GM23248 (cell line): ENCODE measurements at regions not wholly inside any gene's neighbourhood (a gene's known extent, or its start where the extent isn't known, plus 50 kb on each side); places are given as distances from the start of the nearest gene placed in this dataset.
A peak's percentile ranks its signal among the peaks of the same experiment; 100 is the strongest.

ENCODE experiments used
- DNase-seq: peaks from one replicate; pipeline ENCODE4 v3.0.0-alpha.2; 2015
- H2AFZ ChIP-seq: fragments of 200-600 bp; sonication (generic); 2 replicates; pipeline ENCODE4 v1.6.1; 2016; ENCODE audit warnings: antibody characterized with exemption
- H3F3A ChIP-seq: fragments of 200-600 bp; sonication (generic); 2 replicates; pipeline ENCODE4 v1.6.1; 2016; ENCODE audit warnings: mild to moderate bottlenecking, antibody characterized with exemption, mixed run types; ENCODE audit not compliant: insufficient read depth
- H3K27ac ChIP-seq: fragments of 200-600 bp; sonication (generic); 2 replicates; pipeline ENCODE4 v1.5.1; 2016; ENCODE audit warnings: mild to moderate bottlenecking
- H3K27me3 ChIP-seq: fragments of 200-600 bp; sonication (generic); replicated peaks from 2 replicates; pipeline ENCODE4 v1.6.1; 2016; ENCODE audit warnings: mild to moderate bottlenecking; ENCODE audit not compliant: insufficient read depth
- H3K36me3 ChIP-seq: fragments of 200-600 bp; sonication (generic); 2 replicates; pipeline ENCODE4 v1.6.1; 2016; ENCODE audit warnings: low read depth, mild to moderate bottlenecking
- H3K4me1 ChIP-seq: fragments of 200-600 bp; sonication (generic); 2 replicates; pipeline ENCODE4 v1.6.1; 2016; ENCODE audit warnings: mild to moderate bottlenecking; ENCODE audit not compliant: insufficient read depth
- H3K4me2 ChIP-seq: fragments of 200-600 bp; sonication (generic); one replicate; pipeline ENCODE4 v1.6.1; 2016; ENCODE audit warnings: mild to moderate bottlenecking; ENCODE audit not compliant: unreplicated experiment
- H3K4me3 ChIP-seq: fragments of 200-600 bp; sonication (generic); 2 replicates; pipeline ENCODE4 v1.5.1; 2016; ENCODE audit warnings: mild to moderate bottlenecking
- H3K79me2 ChIP-seq: fragments of 200-600 bp; sonication (generic); 2 replicates; pipeline ENCODE4 v1.6.1; 2016; ENCODE audit warnings: mild to moderate bottlenecking; ENCODE audit not compliant: insufficient read depth
- H3K9ac ChIP-seq: fragments of 200-600 bp; sonication (generic); 2 replicates; pipeline ENCODE4 v1.6.1; 2016; ENCODE audit warnings: mild to moderate bottlenecking
- H3K9me2 ChIP-seq: fragments of 200-600 bp; sonication (generic); 2 replicates; pipeline ENCODE4 v1.6.1; 2016; ENCODE audit warnings: mixed run types, mild to moderate bottlenecking, moderate library complexity; ENCODE audit not compliant: insufficient read depth
- H3K9me3 ChIP-seq: fragments of 200-600 bp; sonication (generic); one replicate; pipeline ENCODE4 v1.6.1; 2017; ENCODE audit warnings: low read depth
- H4K20me1 ChIP-seq: fragments of 200-600 bp; sonication (generic); 2 replicates; pipeline ENCODE4 v1.6.0; 2016; ENCODE audit not compliant: insufficient read depth
- EZH2 ChIP-seq: fragments of 200-600 bp; sonication (generic); IDR thresholded peaks from 2 replicates; pipeline ENCODE4 v1.6.1; 2018; ENCODE audit warnings: antibody characterized with exemption, mild to moderate bottlenecking; ENCODE audit not compliant: insufficient read depth, poor library complexity, severe bottlenecking
- EZH2phosphoT487 ChIP-seq: fragments of 200-600 bp; sonication (generic); IDR thresholded peaks from 2 replicates; pipeline ENCODE4 v1.6.1; 2018; ENCODE audit warnings: antibody characterized with exemption, moderate library complexity, mild to moderate bottlenecking, low read depth; ENCODE audit not compliant: insufficient read depth
- WGBS, 2 experiments: methylation state at CpG; one replicate each; pipeline ENCODE4 v1.1.6; 2015 to 2017; ENCODE audit warnings: low lambda C conversion rate in 2 of 2, low coverage in 1 of 2; ENCODE audit errors: missing lambda C conversion rate in 2 of 2; 5-methylcytosine and 5-hydroxymethylcytosine counted together
- in situ Hi-C: fragments of 300-500 bp; cut with MboI; formaldehyde crosslinking; loops from 2 replicates; pipeline ENCODE4 v1.15.0; 2020

DNA sequence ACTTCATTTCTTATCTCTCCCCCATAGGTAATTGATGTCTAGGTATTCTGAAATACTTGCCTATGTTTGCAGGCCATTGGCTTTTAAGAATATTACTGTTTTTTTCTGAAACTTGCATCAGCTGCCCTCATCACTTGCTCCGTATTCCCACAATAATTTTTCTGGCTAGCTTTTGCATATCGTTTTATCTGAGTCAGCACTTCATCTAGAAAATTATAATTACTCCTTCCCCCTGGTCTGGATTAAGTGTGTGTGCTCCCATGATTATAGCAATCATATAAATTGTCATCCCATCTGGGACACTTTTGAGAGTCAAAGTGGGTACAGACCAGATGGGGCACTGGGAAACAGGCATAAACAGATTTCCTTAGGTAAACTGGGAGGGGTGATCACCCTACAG, 583.2 kb upstream of the B3GALT2 start:
- DNase-seq: no peak
- H3K4me3 ChIP-seq: no peak overlapping the region
- in situ Hi-C loops: no loop called here
- H3K4me2 ChIP-seq: no peak overlapping the region
- H3K9me3 ChIP-seq: no peaks in the 10 kb centered on the region
- H3K27me3 ChIP-seq: no peaks in the 10 kb centered on the region
- H3F3A ChIP-seq: no peaks in the 10 kb centered on the region
- H3K4me1 ChIP-seq: no peaks in the 10 kb centered on the region
- no peaks in the 10 kb centered on the region for H3K79me2 ChIP-seq
- no peaks in the 10 kb centered on the region for H3K9me2 ChIP-seq
- H3K9ac ChIP-seq: no peak overlapping the region
- no peak overlapping the region for H3K27ac ChIP-seq
- no peaks in the 10 kb centered on the region for H4K20me1 ChIP-seq
- TF ChIP-seq EZH2phosphoT487: no peak
- no peaks in the 10 kb centered on the region for H3K36me3 ChIP-seq
- H2AFZ ChIP-seq: no peak overlapping the region
- WGBS, 2 experiments: 40 to 55% methylated on average over 2 of the region's 2 CpGs

GRCh38 chr1:193767886-193768285, 581.5 kb upstream of the B3GALT2 start:
- no peaks in the 10 kb centered on the region for H3K9me3 ChIP-seq
- WGBS, 2 experiments: 61 to 63% methylated on average over 6 of the region's 6 CpGs
- H3K27me3 ChIP-seq: no peaks in the 10 kb centered on the region
- no peaks in the 10 kb centered on the region for H3K9me2 ChIP-seq
- no peaks in the 10 kb centered on the region for H4K20me1 ChIP-seq
- no peak overlapping the region for H2AFZ ChIP-seq
- H3K4me2 ChIP-seq: no peak overlapping the region
- DNase-seq: no peak
- H3K27ac ChIP-seq: no peak overlapping the region
- H3K4me3 ChIP-seq: no peak overlapping the region
- H3K9ac ChIP-seq: no peak overlapping the region
- H3K4me1 ChIP-seq: no peaks in the 10 kb centered on the region
- no peaks in the 10 kb centered on the region for H3K36me3 ChIP-seq
- H3K79me2 ChIP-seq: no peaks in the 10 kb centered on the region
- TF ChIP-seq EZH2 (no peak), EZH2phosphoT487 (no peak)
- H3F3A ChIP-seq: no peaks in the 10 kb centered on the region
- in situ Hi-C loops: no loop called here

- Histone ChIP-seq H3K27me3 (no peaks in the 10 kb centered on the region), H3K9me3 (no peaks in the 10 kb centered on the region), H3K36me3 (no peaks in the 10 kb centered on the region), H3K4me2 (no peak overlapping the region), H3K4me3 (no peak overlapping the region), H3K27ac (no peak overlapping the region), H3K79me2 (no peaks in the 10 kb centered on the region), H4K20me1 (no peaks in the 10 kb centered on the region), H2AFZ (no peak overlapping the region), H3K4me1 (no peaks in the 10 kb centered on the region), H3F3A (no peaks in the 10 kb centered on the region), H3K9ac (no peak overlapping the region), H3K9me2 (no peaks in the 10 kb centered on the region)
- TF ChIP-seq EZH2phosphoT487 (no peak), EZH2 (no peak)
- WGBS, 2 experiments: 31 to 35% methylated on average over 5 of the region's 5 CpGs
- no peak for DNase-seq
- in situ Hi-C loops: no loop called here
Measured at GRCh38 chr1:193766329-193766728, 579.9 kb upstream of the B3GALT2 start.

GRCh38 chr1:193763266-193763665, 576.9 kb upstream of the B3GALT2 start:
- Histone ChIP-seq H3K9ac (no peak overlapping the region), H2AFZ (no peak overlapping the region), H3K4me3 (no peak overlapping the region), H3F3A (no peaks in the 10 kb centered on the region), H3K4me1 (no peaks in the 10 kb centered on the region), H3K9me2 (no peaks in the 10 kb centered on the region), H3K4me2 (no peak overlapping the region), H3K36me3 (no peaks in the 10 kb centered on the region), H3K9me3 (no peaks in the 10 kb centered on the region), H4K20me1 (no peaks in the 10 kb centered on the region), H3K79me2 (no peaks in the 10 kb centered on the region), H3K27me3 (no peaks in the 10 kb centered on the region), H3K27ac (no peak overlapping the region)
- TF ChIP-seq EZH2phosphoT487 (no peak), EZH2 (no peak)
- DNase-seq: peak; percentile 11
- in situ Hi-C loops: no loop called here
- WGBS, 2 experiments: 48 to 53% methylated on average over 3 of the region's 3 CpGs

DNA sequence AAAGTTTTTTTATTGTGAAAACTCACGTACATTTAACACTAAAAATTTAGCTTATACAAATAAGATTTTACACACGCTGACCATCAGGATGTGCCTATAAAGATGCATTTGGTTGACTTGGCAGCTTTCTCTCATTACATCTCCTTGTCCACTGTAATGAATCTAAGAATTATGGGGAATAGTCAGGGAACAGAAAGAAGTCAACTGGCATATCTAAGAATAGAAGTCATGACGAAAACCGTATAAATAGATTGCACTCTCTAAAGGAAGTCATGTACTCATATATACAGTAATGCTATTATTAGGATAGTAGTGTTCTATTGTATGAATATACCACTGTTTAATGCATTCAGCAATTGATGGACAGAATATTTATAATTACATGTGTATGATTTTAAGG, 575.8 kb upstream of the B3GALT2 start:
- Histone ChIP-seq H3K27ac (no peak overlapping the region), H3K36me3 (no peaks in the 10 kb centered on the region), H3K9ac (no peak overlapping the region), H4K20me1 (no peaks in the 10 kb centered on the region), H3K4me1 (no peaks in the 10 kb centered on the region), H3K4me2 (no peak overlapping the region), H3K4me3 (no peak overlapping the region), H3K27me3 (no peaks in the 10 kb centered on the region), H3K9me3 (no peaks in the 10 kb centered on the region), H3K9me2 (no peaks in the 10 kb centered on the region), H3K79me2 (no peaks in the 10 kb centered on the region), H2AFZ (no peak overlapping the region), H3F3A (no peaks in the 10 kb centered on the region)
- 64 to 72% methylated on average over 4 of the region's 4 CpGs for WGBS, 2 experiments
- no peak for DNase-seq
- TF ChIP-seq EZH2 (no peak), EZH2phosphoT487 (no peak)
- in situ Hi-C loops: no loop called here
